Osteoblast (primary cell): ENCODE measurements at regions not wholly inside any gene's neighbourhood (a gene's known extent, or its start where the extent isn't known, plus 50 kb on each side); places are given as distances from the start of the nearest gene placed in this dataset.

ENCODE experiments used
- DNase-seq: peaks from one replicate; pipeline ENCODE4 v3.0.0; 2011; ENCODE audit warnings: low spot score, mixed read lengths; ENCODE audit not compliant: insufficient read length; ENCODE audit errors: missing footprints
- H2AFZ ChIP-seq: 2 replicates; pipeline ENCODE4 v1.6.0; 2011; ENCODE audit warnings: mild to moderate bottlenecking, low read length
- H3K27ac ChIP-seq: 2 replicates; pipeline ENCODE4 v1.5.1; 2011; ENCODE audit warnings: mild to moderate bottlenecking, low read depth, low read length, moderate library complexity
- H3K27me3 ChIP-seq: 2 replicates; pipeline ENCODE4 v1.6.0; 2012; ENCODE audit warnings: mild to moderate bottlenecking, control low read depth, inconsistent platforms, low read length, moderate library complexity; ENCODE audit not compliant: insufficient read depth
- H3K36me3 ChIP-seq: 2 replicates; pipeline ENCODE4 v1.5.1; 2011; ENCODE audit warnings: mild to moderate bottlenecking, low read length, control low read depth, moderate library complexity; ENCODE audit not compliant: insufficient read depth
- H3K4me1 ChIP-seq: 2 replicates; pipeline ENCODE4 v1.5.1; 2011; ENCODE audit warnings: mild to moderate bottlenecking, low read length, control low read depth, moderate library complexity; ENCODE audit not compliant: insufficient read depth
- H3K4me2 ChIP-seq: 2 replicates; pipeline ENCODE4 v1.6.0; 2011; ENCODE audit warnings: mild to moderate bottlenecking, low read length; ENCODE audit not compliant: insufficient read depth
- H3K4me3 ChIP-seq: fragments of 200-600 bp; sonication (generic); 3 replicates; pipeline ENCODE4 v1.5.1; 2012; ENCODE audit warnings: mild to moderate bottlenecking, low read length, inconsistent platforms; ENCODE audit not compliant: insufficient read depth
- H3K79me2 ChIP-seq: 2 replicates; pipeline ENCODE4 v1.6.0; 2012; ENCODE audit warnings: mild to moderate bottlenecking, low read length, control low read depth, inconsistent platforms; ENCODE audit not compliant: insufficient read depth
- H3K9me3 ChIP-seq: 2 replicates; pipeline ENCODE4 v1.5.1; 2011; ENCODE audit warnings: low read depth, low read length, control low read depth
- H4K20me1 ChIP-seq: 2 replicates; pipeline ENCODE4 v1.6.0; 2012; ENCODE audit warnings: mild to moderate bottlenecking, low read length, control low read depth; ENCODE audit not compliant: insufficient read depth
- TF ChIP-seq, protein P1 (sequence below): IDR thresholded peaks from 2 replicates; pipeline ENCODE4 v1.5.1; 2011; ENCODE audit warnings: mild to moderate bottlenecking, low read depth, low read length, moderate library complexity; ENCODE audit errors: extremely low read depth

DNA sequence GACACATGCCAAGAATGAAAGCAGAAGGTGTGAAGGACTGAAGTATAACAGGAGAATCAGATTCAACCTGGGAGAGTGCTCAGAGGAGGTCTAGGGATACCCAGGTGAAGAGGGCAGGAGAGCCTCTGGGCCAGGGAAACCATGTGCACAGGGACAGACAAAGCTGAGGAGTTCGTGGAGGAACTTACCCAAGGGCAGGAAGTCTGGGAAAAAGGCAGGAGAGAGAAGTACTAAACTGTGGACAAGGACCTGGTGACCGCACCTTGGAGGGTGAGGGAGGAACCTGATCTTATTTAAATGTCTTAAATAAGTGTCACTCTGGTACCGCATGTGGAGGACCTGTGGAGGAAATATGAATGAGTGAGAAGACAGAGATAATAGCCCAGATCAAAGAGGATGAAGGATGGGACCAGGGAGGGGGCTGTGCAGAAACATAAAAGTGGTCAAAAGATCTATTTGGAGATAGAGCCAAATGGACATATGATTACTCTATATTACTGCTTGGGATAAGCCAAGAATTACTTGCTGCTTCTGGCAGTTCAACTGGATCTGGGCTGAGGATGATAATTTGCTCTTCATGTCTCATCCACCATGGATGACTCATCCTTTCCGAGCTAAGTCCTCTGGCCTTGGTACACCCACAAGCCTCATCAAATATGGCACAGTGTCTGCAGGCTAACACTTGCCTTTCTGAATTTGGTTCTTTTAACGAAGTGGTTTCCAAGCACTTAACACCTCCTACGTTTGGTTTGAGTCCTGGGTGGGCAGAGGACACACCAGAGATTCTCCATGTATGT lies 116.9 kb upstream of the NMNAT3 start:
- Histone ChIP-seq H4K20me1 (no peaks in the 10 kb centered on the region), H3K27me3 (no peaks in the 10 kb centered on the region), H3K36me3 (no peaks in the 10 kb centered on the region), H2AFZ (no peak overlapping the region), H3K9me3 (no peaks in the 10 kb centered on the region), H3K4me2 (no peak overlapping the region), H3K79me2 (no peaks in the 10 kb centered on the region), H3K27ac (no peak overlapping the region), H3K4me3 (no peak overlapping the region), H3K4me1 (no peaks in the 10 kb centered on the region)
- DNase-seq, result no peak
- TF ChIP-seq, protein P1, sequence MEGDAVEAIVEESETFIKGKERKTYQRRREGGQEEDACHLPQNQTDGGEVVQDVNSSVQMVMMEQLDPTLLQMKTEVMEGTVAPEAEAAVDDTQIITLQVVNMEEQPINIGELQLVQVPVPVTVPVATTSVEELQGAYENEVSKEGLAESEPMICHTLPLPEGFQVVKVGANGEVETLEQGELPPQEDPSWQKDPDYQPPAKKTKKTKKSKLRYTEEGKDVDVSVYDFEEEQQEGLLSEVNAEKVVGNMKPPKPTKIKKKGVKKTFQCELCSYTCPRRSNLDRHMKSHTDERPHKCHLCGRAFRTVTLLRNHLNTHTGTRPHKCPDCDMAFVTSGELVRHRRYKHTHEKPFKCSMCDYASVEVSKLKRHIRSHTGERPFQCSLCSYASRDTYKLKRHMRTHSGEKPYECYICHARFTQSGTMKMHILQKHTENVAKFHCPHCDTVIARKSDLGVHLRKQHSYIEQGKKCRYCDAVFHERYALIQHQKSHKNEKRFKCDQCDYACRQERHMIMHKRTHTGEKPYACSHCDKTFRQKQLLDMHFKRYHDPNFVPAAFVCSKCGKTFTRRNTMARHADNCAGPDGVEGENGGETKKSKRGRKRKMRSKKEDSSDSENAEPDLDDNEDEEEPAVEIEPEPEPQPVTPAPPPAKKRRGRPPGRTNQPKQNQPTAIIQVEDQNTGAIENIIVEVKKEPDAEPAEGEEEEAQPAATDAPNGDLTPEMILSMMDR, result no peak

DNA sequence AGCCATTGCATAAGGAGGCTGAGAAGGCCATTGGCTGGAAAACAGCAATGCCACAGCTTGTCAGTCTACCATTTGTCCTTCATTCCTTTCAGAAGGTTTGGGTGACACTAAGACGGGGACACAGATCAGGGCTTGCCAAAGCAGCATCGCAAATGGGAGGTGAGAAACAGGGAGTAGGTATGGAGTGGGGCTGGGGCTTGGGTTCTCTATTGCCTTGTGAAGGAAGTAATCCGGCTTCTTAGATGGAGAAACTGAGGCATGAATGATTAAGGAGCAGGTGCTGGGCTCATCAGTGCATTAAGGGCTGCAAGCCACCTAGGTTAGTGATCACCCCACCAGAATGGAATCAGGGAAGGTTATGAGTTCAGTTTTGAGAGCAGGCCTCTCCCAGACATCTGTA lies 115.6 kb upstream of the NMNAT3 start:
- Histone ChIP-seq H3K36me3 (no peaks in the 10 kb centered on the region), H3K4me2 (no peak overlapping the region), H3K4me3 (no peak overlapping the region), H3K27me3 (no peaks in the 10 kb centered on the region), H2AFZ (no peak overlapping the region), H3K9me3 (no peaks in the 10 kb centered on the region), H3K79me2 (no peaks in the 10 kb centered on the region), H3K4me1 (no peaks in the 10 kb centered on the region), H4K20me1 (no peaks in the 10 kb centered on the region), H3K27ac (no peak overlapping the region)
- TF ChIP-seq, protein P1, result no peak
- no peak for DNase-seq

DNA sequence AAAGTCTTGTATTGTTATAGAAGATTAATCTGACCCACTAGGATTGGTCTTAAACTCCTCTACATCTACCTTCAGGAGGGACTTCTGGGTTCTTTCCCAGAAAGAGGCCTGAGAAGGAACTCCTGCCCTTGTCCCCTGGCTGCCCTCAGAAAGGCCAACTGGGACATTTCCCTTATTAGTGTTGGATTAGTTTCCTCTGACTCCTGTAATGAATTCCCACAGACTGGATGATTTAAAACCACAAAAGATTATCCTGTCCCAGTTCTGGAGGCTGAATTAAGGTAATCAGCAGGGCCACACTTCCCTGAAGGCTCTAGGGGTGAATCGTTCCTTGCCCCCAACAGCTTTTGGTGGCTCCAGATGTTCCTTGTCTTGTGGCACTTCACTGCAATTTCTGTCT lies 102.8 kb upstream of the NMNAT3 start:
- H3K4me1 ChIP-seq, result no peaks in the 10 kb centered on the region
- TF ChIP-seq, protein P1, result no peak
- H3K4me3 ChIP-seq, result no peak overlapping the region
- no peaks in the 10 kb centered on the region for H3K9me3 ChIP-seq
- DNase-seq, result no peak
- H2AFZ ChIP-seq, result no peak overlapping the region
- H3K27me3 ChIP-seq, result peaks cover 54% of the 10 kb centered on the region
- H3K36me3 ChIP-seq, result no peaks in the 10 kb centered on the region
- no peak overlapping the region for H3K27ac ChIP-seq
- H3K4me2 ChIP-seq, result no peak overlapping the region
- no peaks in the 10 kb centered on the region for H3K79me2 ChIP-seq
- H4K20me1 ChIP-seq, result no peaks in the 10 kb centered on the region

DNA sequence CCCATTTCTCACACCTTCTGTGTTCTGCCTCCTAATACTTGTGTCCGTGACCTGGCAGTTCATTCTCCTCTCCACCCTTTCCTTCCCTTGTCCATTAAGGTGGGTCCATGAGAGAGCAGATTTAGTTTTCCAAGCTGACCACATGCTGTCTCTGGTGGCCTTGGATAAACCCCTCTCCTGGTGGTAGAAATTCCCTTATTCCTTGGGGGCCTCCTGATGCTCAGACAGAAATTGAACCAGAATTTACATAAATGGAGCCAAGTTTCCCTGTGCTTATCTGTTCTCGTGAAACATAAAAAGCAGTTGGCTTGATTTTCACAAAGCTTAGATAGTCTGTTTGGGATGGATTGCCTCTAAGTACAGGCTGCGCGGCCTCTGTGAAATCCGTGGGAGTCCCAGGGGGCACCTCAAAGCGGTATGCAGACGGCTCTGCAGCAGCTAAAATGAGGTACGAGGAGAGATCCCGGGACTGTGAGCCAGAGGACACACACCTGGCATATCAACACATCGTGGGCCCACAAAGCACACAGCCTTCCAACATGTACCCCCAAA lies 101.0 kb upstream of the NMNAT3 start:
- Histone ChIP-seq H3K4me2 (no peak overlapping the region), H2AFZ (no peak overlapping the region), H3K4me3 (no peak overlapping the region), H3K27ac (no peak overlapping the region), H4K20me1 (no peaks in the 10 kb centered on the region), H3K4me1 (no peaks in the 10 kb centered on the region), H3K36me3 (no peaks in the 10 kb centered on the region), H3K9me3 (no peaks in the 10 kb centered on the region), H3K27me3 (peaks cover 56% of the 10 kb centered on the region), H3K79me2 (no peaks in the 10 kb centered on the region)
- TF ChIP-seq, protein P1, result no peak
- no peak for DNase-seq
